ENCODE measurements at regions not wholly inside any gene's neighbourhood (a gene's known extent, or its start where the extent isn't known, plus 50 kb on each side); places are given as distances from the start of the nearest gene placed in this dataset.

DNA sequence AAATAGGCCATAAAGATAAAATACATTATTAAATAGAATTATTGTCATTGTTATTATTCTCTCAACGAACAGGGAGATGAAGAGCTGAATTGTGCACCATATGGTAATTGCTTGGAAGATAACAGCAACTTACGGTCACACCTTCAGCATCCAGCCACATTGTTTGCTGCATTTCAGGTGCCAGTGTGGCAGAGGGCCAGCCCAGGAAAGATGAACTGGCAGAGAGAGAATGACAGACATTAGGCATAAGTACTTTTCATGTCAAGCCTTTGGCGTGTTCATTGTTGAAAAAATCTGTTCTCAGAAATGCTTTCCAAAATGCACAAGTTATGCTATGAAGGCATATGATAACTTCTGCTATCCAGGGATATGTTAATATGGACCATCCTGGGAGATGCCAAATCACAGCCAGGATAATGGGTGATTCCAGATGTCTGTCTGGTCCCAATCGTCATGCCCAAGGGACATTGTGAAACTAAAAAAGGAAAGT lies 748.6 kb upstream of the PIK3C3 start:
- Histone ChIP-seq H3K9ac (ENCODE audit: low read depth in 1 of 2, low read length in 2 of 2) (no peak overlapping the region), H3K4me3 (ENCODE audit: low read depth in 1 of 3, low read length in 3 of 3) (no peak overlapping the region), H3K9me3 (ENCODE audit: control insufficient read depth in 4 of 4, low read length in 3 of 4) (no peaks in the 10 kb centered on the region), H3K4me1 (ENCODE audit: control insufficient read depth in 4 of 4, insufficient read depth in 4 of 4, low read length in 3 of 4) (no peaks in the 10 kb centered on the region), H3K36me3 (ENCODE audit: control insufficient read depth in 4 of 4, insufficient read depth in 3 of 4, low read depth in 1 of 4, low read length in 3 of 4) (no peaks in the 10 kb centered on the region), H3K27me3 (ENCODE audit: control insufficient read depth in 4 of 4, insufficient read depth in 4 of 4, low read length in 3 of 4) (peaks cover 0 to 2% (median 0%) of the 10 kb centered on the region in 4 donors), H3K27ac (ENCODE audit: low read depth in 1 of 2, low read length in 2 of 2) (no peak overlapping the region)
- no peak for DNase-seq (ENCODE audit: low spot score)
- WGBS = 76% methylated on average over 4 of the region's 4 CpGs
- TF ChIP-seq HNF4A (conservative IDR thresholded peaks at IDR 0.05) (no peak), SP1 (IDR thresholded peaks at IDR 0.05) (no peak), RXRA (IDR thresholded peaks at IDR 0.05) (no peak), GABPA (IDR thresholded peaks at IDR 0.05 in 1 of 2, conservative IDR thresholded peaks at IDR 0.05 in 1 of 2) (no peak), YY1 (IDR thresholded peaks at IDR 0.05) (no peak), FOXA1 (IDR thresholded peaks at IDR 0.05) (no peak), JUND (IDR thresholded peaks at IDR 0.05) (no peak), RAD21 (IDR thresholded peaks at IDR 0.05) (no peak), EGR1 (IDR thresholded peaks at IDR 0.05; ENCODE audit: low read depth in 2 of 2) (no peak), NR2F2 (IDR thresholded peaks at IDR 0.05) (no peak), HNF4G (IDR thresholded peaks at IDR 0.05) (no peak), TAF1 (conservative IDR thresholded peaks at IDR 0.05) (no peak)
- TF ChIP-seq, protein P1, sequence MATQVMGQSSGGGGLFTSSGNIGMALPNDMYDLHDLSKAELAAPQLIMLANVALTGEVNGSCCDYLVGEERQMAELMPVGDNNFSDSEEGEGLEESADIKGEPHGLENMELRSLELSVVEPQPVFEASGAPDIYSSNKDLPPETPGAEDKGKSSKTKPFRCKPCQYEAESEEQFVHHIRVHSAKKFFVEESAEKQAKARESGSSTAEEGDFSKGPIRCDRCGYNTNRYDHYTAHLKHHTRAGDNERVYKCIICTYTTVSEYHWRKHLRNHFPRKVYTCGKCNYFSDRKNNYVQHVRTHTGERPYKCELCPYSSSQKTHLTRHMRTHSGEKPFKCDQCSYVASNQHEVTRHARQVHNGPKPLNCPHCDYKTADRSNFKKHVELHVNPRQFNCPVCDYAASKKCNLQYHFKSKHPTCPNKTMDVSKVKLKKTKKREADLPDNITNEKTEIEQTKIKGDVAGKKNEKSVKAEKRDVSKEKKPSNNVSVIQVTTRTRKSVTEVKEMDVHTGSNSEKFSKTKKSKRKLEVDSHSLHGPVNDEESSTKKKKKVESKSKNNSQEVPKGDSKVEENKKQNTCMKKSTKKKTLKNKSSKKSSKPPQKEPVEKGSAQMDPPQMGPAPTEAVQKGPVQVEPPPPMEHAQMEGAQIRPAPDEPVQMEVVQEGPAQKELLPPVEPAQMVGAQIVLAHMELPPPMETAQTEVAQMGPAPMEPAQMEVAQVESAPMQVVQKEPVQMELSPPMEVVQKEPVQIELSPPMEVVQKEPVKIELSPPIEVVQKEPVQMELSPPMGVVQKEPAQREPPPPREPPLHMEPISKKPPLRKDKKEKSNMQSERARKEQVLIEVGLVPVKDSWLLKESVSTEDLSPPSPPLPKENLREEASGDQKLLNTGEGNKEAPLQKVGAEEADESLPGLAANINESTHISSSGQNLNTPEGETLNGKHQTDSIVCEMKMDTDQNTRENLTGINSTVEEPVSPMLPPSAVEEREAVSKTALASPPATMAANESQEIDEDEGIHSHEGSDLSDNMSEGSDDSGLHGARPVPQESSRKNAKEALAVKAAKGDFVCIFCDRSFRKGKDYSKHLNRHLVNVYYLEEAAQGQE (IDR thresholded peaks at IDR 0.05) = no peak
- TF ChIP-seq, protein P2, sequence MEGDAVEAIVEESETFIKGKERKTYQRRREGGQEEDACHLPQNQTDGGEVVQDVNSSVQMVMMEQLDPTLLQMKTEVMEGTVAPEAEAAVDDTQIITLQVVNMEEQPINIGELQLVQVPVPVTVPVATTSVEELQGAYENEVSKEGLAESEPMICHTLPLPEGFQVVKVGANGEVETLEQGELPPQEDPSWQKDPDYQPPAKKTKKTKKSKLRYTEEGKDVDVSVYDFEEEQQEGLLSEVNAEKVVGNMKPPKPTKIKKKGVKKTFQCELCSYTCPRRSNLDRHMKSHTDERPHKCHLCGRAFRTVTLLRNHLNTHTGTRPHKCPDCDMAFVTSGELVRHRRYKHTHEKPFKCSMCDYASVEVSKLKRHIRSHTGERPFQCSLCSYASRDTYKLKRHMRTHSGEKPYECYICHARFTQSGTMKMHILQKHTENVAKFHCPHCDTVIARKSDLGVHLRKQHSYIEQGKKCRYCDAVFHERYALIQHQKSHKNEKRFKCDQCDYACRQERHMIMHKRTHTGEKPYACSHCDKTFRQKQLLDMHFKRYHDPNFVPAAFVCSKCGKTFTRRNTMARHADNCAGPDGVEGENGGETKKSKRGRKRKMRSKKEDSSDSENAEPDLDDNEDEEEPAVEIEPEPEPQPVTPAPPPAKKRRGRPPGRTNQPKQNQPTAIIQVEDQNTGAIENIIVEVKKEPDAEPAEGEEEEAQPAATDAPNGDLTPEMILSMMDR (IDR thresholded peaks at IDR 0.05; ENCODE audit: low read depth, low read length, missing input control) = no peak
- TF ChIP-seq, protein P3, sequence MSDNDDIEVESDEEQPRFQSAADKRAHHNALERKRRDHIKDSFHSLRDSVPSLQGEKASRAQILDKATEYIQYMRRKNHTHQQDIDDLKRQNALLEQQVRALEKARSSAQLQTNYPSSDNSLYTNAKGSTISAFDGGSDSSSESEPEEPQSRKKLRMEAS (IDR thresholded peaks at IDR 0.05) = no peak
- TF ChIP-seq, protein P4, sequence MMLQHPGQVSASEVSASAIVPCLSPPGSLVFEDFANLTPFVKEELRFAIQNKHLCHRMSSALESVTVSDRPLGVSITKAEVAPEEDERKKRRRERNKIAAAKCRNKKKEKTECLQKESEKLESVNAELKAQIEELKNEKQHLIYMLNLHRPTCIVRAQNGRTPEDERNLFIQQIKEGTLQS (IDR thresholded peaks at IDR 0.05) = no peak
- TF ChIP-seq, protein P5, sequence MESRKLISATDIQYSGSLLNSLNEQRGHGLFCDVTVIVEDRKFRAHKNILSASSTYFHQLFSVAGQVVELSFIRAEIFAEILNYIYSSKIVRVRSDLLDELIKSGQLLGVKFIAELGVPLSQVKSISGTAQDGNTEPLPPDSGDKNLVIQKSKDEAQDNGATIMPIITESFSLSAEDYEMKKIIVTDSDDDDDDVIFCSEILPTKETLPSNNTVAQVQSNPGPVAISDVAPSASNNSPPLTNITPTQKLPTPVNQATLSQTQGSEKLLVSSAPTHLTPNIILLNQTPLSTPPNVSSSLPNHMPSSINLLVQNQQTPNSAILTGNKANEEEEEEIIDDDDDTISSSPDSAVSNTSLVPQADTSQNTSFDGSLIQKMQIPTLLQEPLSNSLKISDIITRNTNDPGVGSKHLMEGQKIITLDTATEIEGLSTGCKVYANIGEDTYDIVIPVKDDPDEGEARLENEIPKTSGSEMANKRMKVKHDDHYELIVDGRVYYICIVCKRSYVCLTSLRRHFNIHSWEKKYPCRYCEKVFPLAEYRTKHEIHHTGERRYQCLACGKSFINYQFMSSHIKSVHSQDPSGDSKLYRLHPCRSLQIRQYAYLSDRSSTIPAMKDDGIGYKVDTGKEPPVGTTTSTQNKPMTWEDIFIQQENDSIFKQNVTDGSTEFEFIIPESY (IDR thresholded peaks at IDR 0.05) = no peak

All from liver (tissue), 8 donors.